HCT116 (cell line): ENCODE measurements at regions not wholly inside any gene's neighbourhood (a gene's known extent, or its start where the extent isn't known, plus 50 kb on each side); places are given as distances from the start of the nearest gene placed in this dataset.

Source experiments
- ATAC-seq: fragments of 200-7000 bp; cut with Tn5 transposase; 2 replicates; pipeline ENCODE4 v1.9.1; 2020; ENCODE audit warnings: mild to moderate bottlenecking, moderate library complexity
- BruUV-seq: library from RNA; stranded (reverse); fragments of 400-500 nt; replicated peaks from 2 replicates; lab custom pipeline; 2021; lab: Mats Ljungman, UMichigan
- CTCF ChIA-PET: fragments of 300-600 bp; sonication (Branson Sonifier 250); formaldehyde crosslinking; loops from one replicate; lab custom pipeline; 2021; ENCODE audit warnings: antibody characterized with exemption; lab: Charles Lee
- POLR2A ChIA-PET: fragments of 300-600, 350-600 bp; sonication (Branson Sonifier 250); formaldehyde crosslinking; loops from one replicate; lab custom pipeline; 2021; ENCODE audit warnings: antibody characterized with exemption; lab: Charles Lee
- RAD21 ChIA-PET, 2 experiments: fragments of 300-600 bp; sonication (Branson Sonifier 250); formaldehyde crosslinking; loops; one replicate each; lab custom pipeline; 2023; ENCODE audit warnings: low total read pairs in 2 of 2; ENCODE audit not compliant: uncharacterized antibody in 2 of 2, unreplicated experiment in 2 of 2, low non-redundant PET in 1 of 2; lab: Charles Lee
- DNase-seq: peaks from one replicate; pipeline ENCODE4 v3.0.0-alpha.2; 2010; ENCODE audit warnings: low read depth, low spot score
- H2AFZ ChIP-seq: fragments of 200-600 bp; shearing (Covaris generic), sonication (generic); 2 replicates; pipeline ENCODE4 v1.6.1; 2017; ENCODE audit warnings: low read depth, mixed run types, mixed read lengths, antibody characterized with exemption, low read length; ENCODE audit not compliant: poor library complexity, severe bottlenecking
- H3K27ac ChIP-seq: 2 replicates; pipeline ENCODE4 v1.5.1; 2012; ENCODE audit warnings: low read depth, low read length
- H3K27me3 ChIP-seq: fragments of 200-600 bp; sonication (generic); 2 replicates; pipeline ENCODE4 v1.6.1; 2016; ENCODE audit warnings: mixed run types, low read length, mixed read lengths; ENCODE audit not compliant: insufficient read depth
- H3K36me3 ChIP-seq, 2 experiments: fragments of 200-500 bp in 1 of 2; fragments of 200-600 bp in 1 of 2; sonication (Bioruptor generic) in 1 of 2; sonication (generic) in 1 of 2; 2 replicates each; pipeline versions ENCODE4 v1.5.1 to v1.6.1; 2014 to 2016; ENCODE audit warnings: low read length in 2 of 2, inconsistent platforms in 1 of 2, mixed read lengths in 1 of 2, mixed run types in 1 of 2; ENCODE audit not compliant: insufficient read depth in 2 of 2, control insufficient read depth in 1 of 2
- H3K4me1 ChIP-seq, 2 experiments: fragments of 200-600 bp in 1 of 2; sonication (generic) in 1 of 2; 2 replicates each; pipeline versions ENCODE4 v1.5.1 to v1.6.1; 2012 to 2017; ENCODE audit warnings: low read length in 2 of 2, inconsistent platforms in 1 of 2, mild to moderate bottlenecking in 1 of 2, mixed read lengths in 1 of 2, mixed run types in 1 of 2, moderate library complexity in 1 of 2; ENCODE audit not compliant: insufficient read depth in 2 of 2, control insufficient read depth in 1 of 2
- H3K4me2 ChIP-seq: fragments of 200-600 bp; sonication (generic); 2 replicates; pipeline ENCODE4 v1.6.1; 2017; ENCODE audit warnings: mixed run types, low read length, mixed read lengths
- H3K4me3 ChIP-seq, 2 experiments: fragments of 200-600 bp in 1 of 2; sonication (generic) in 1 of 2; replicated peaks in 1 of 2; 2 replicates each; pipeline ENCODE4 v1.5.1; 2011 to 2016; ENCODE audit warnings: low read length in 2 of 2, control low read depth in 1 of 2, low read depth in 1 of 2, mild to moderate bottlenecking in 1 of 2, mixed read lengths in 1 of 2, mixed run types in 1 of 2
- H3K79me2 ChIP-seq: fragments of 200-600 bp; sonication (generic); 2 replicates; pipeline ENCODE4 v1.6.1; 2017; ENCODE audit warnings: mild to moderate bottlenecking, mixed run types, low read length, moderate library complexity, mixed read lengths; ENCODE audit not compliant: insufficient read depth
- H3K9ac ChIP-seq: fragments of 200-600 bp; sonication (generic); 2 replicates; pipeline ENCODE4 v1.6.1; 2016; ENCODE audit warnings: low read length, mixed read lengths
- H3K9me2 ChIP-seq: fragments of 200-600 bp; sonication (generic), shearing (Covaris generic); 2 replicates; pipeline ENCODE4 v1.6.1; 2017; ENCODE audit warnings: mixed run types, mild to moderate bottlenecking, moderate library complexity; ENCODE audit not compliant: insufficient read depth
- H3K9me3 ChIP-seq, 2 experiments: fragments of 200-500 bp in 1 of 2; fragments of 200-600 bp in 1 of 2; sonication (Bioruptor generic) in 1 of 2; sonication (generic) in 1 of 2; 2 replicates each; pipeline ENCODE4 v1.6.1; 2014 to 2017; ENCODE audit warnings: low read length in 2 of 2, mixed read lengths in 2 of 2, inconsistent platforms in 1 of 2, low read depth in 1 of 2, mild to moderate bottlenecking in 1 of 2, mixed run types in 1 of 2, moderate library complexity in 1 of 2; ENCODE audit not compliant: control insufficient read depth in 1 of 2, insufficient read depth in 1 of 2
- H4K20me1 ChIP-seq: fragments of 200-600 bp; sonication (generic), shearing (Covaris generic); 2 replicates; pipeline ENCODE4 v1.6.1; 2017; ENCODE audit warnings: mixed run types, mild to moderate bottlenecking, moderate library complexity; ENCODE audit not compliant: insufficient read depth
- CEBPB ChIP-seq: IDR thresholded peaks from 2 replicates; pipeline ENCODE4 v1.6.1; 2012; ENCODE audit warnings: low read depth
- ELF1 ChIP-seq: IDR thresholded peaks from 2 replicates; pipeline ENCODE4 v1.6.1; 2012; ENCODE audit warnings: low read depth, borderline replicate concordance
- EZH2phosphoT487 ChIP-seq: fragments of 200-600 bp; IDR thresholded peaks from 2 replicates; pipeline ENCODE4 v1.6.1; 2018; ENCODE audit warnings: antibody characterized with exemption, borderline replicate concordance
- JUND ChIP-seq: IDR thresholded peaks from 2 replicates; pipeline ENCODE4 v1.6.1; 2012
- RAD21 ChIP-seq: IDR thresholded peaks from 2 replicates; pipeline ENCODE4 v1.6.1; 2012; ENCODE audit warnings: low read depth, mild to moderate bottlenecking
- TCF7L2 ChIP-seq: IDR thresholded peaks from 2 replicates; pipeline ENCODE4 v1.7.0; 2011; ENCODE audit warnings: borderline replicate concordance, inconsistent platforms; ENCODE audit not compliant: insufficient read depth, insufficient read length; ENCODE audit errors: extremely low read depth
- YY1 ChIP-seq: IDR thresholded peaks from 2 replicates; pipeline ENCODE4 v1.6.1; 2011; ENCODE audit warnings: low read length, low read depth, moderate library complexity, mild to moderate bottlenecking; ENCODE audit not compliant: insufficient replicate concordance; ENCODE audit errors: extremely low read depth
- intact Hi-C: fragments of 100-400 bp; cut with micrococcal nuclease; formaldehyde crosslinking; loops from 2 replicates; pipeline ENCODE4 v1.10.0; 2022
- TF ChIP-seq, protein P1 (sequence below): IDR thresholded peaks from 2 replicates; pipeline ENCODE4 v1.6.1; 2011; ENCODE audit warnings: mild to moderate bottlenecking, low read length, moderate library complexity; ENCODE audit not compliant: insufficient replicate concordance; ENCODE audit errors: extremely low read depth
- TF ChIP-seq, protein P2 (sequence below): IDR thresholded peaks from 2 replicates; pipeline ENCODE4 v1.6.1; 2012; ENCODE audit warnings: low read depth
- TF ChIP-seq, protein P3 (sequence below): IDR thresholded peaks from 2 replicates; pipeline ENCODE4 v1.6.1; 2012

DNA sequence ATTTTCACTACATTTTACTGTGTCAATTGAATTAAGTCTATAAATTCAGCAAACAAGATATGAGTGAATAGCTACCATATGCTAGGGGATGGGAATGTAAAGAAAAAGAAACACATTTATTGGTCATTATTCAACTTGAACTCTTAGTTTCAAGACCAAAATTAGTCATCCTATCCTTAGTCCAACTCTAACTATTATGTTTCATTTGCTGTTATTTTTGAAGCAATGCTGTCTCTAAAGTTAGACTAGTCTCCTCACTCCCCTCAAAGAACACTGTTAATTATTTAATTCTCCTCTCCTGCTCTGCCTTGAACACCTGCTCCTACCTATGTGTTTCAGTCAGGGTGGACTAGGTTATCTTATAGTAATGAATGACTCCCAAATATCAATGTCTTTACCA, 920.9 kb downstream of the TUSC7 start:
- intact Hi-C loops: no loop called here
- Histone ChIP-seq H3K27me3 (no peaks in the 10 kb centered on the region), H3K27ac (no peak overlapping the region), H3K9ac (no peak overlapping the region), H3K9me2 (no peaks in the 10 kb centered on the region), H3K4me2 (no peak overlapping the region), H3K36me3 (no peaks in the 10 kb centered on the region), H4K20me1 (no peaks in the 10 kb centered on the region), H3K4me1 (no peaks in the 10 kb centered on the region; a peak in 1 of 4 replicates), H3K9me3 (no peaks in the 10 kb centered on the region), H3K4me3 (no peak overlapping the region), H2AFZ (no peak overlapping the region), H3K79me2 (no peaks in the 10 kb centered on the region)
- CTCF ChIA-PET: no interaction called here
- ATAC-seq (no peak), DNase-seq (no peak)
- RAD21 ChIA-PET: no interaction called here
- BruUV-seq: no TSS peak
- POLR2A ChIA-PET: no interaction called here
- no peak for TF ChIP-seq JUND
- TF ChIP-seq ELF1: no peak
- TF ChIP-seq, protein P1, sequence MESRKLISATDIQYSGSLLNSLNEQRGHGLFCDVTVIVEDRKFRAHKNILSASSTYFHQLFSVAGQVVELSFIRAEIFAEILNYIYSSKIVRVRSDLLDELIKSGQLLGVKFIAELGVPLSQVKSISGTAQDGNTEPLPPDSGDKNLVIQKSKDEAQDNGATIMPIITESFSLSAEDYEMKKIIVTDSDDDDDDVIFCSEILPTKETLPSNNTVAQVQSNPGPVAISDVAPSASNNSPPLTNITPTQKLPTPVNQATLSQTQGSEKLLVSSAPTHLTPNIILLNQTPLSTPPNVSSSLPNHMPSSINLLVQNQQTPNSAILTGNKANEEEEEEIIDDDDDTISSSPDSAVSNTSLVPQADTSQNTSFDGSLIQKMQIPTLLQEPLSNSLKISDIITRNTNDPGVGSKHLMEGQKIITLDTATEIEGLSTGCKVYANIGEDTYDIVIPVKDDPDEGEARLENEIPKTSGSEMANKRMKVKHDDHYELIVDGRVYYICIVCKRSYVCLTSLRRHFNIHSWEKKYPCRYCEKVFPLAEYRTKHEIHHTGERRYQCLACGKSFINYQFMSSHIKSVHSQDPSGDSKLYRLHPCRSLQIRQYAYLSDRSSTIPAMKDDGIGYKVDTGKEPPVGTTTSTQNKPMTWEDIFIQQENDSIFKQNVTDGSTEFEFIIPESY: no peak
- no peak for TF ChIP-seq TCF7L2
- no peak for TF ChIP-seq RAD21
- TF ChIP-seq, protein P2, sequence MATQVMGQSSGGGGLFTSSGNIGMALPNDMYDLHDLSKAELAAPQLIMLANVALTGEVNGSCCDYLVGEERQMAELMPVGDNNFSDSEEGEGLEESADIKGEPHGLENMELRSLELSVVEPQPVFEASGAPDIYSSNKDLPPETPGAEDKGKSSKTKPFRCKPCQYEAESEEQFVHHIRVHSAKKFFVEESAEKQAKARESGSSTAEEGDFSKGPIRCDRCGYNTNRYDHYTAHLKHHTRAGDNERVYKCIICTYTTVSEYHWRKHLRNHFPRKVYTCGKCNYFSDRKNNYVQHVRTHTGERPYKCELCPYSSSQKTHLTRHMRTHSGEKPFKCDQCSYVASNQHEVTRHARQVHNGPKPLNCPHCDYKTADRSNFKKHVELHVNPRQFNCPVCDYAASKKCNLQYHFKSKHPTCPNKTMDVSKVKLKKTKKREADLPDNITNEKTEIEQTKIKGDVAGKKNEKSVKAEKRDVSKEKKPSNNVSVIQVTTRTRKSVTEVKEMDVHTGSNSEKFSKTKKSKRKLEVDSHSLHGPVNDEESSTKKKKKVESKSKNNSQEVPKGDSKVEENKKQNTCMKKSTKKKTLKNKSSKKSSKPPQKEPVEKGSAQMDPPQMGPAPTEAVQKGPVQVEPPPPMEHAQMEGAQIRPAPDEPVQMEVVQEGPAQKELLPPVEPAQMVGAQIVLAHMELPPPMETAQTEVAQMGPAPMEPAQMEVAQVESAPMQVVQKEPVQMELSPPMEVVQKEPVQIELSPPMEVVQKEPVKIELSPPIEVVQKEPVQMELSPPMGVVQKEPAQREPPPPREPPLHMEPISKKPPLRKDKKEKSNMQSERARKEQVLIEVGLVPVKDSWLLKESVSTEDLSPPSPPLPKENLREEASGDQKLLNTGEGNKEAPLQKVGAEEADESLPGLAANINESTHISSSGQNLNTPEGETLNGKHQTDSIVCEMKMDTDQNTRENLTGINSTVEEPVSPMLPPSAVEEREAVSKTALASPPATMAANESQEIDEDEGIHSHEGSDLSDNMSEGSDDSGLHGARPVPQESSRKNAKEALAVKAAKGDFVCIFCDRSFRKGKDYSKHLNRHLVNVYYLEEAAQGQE: no peak
- TF ChIP-seq, protein P3, sequence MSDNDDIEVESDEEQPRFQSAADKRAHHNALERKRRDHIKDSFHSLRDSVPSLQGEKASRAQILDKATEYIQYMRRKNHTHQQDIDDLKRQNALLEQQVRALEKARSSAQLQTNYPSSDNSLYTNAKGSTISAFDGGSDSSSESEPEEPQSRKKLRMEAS: no peak
- no peak for TF ChIP-seq EZH2phosphoT487
- TF ChIP-seq YY1: no peak
- TF ChIP-seq CEBPB: no peak
